OCI-LY1 (cell line): ENCODE measurements at regions not wholly inside any gene's neighbourhood (a gene's known extent, or its start where the extent isn't known, plus 50 kb on each side); places are given as distances from the start of the nearest gene placed in this dataset.

Experiments used
- H2AFZ ChIP-seq: fragments of 200-600 bp; sonication (generic), shearing (Covaris generic); 2 replicates; pipeline ENCODE4 v1.6.0; 2014; ENCODE audit warnings: antibody characterized with exemption, mild to moderate bottlenecking, low read length
- H3F3A ChIP-seq: fragments of 200-600 bp; sonication (generic), shearing (Covaris generic); 2 replicates; pipeline ENCODE4 v1.6.0; 2014; ENCODE audit warnings: mild to moderate bottlenecking, antibody characterized with exemption, low read length, moderate library complexity; ENCODE audit not compliant: insufficient read depth
- H3K27ac ChIP-seq: fragments of 200-600 bp; sonication (generic); 2 replicates; pipeline ENCODE4 v1.5.1; 2014; ENCODE audit warnings: low read length, mixed run types, mild to moderate bottlenecking, low read depth; ENCODE audit not compliant: poor library complexity, severe bottlenecking
- H3K27me3 ChIP-seq: fragments of 200-600 bp; sonication (generic); 2 replicates; pipeline ENCODE4 v1.6.0; 2014; ENCODE audit warnings: antibody characterized with exemption, mild to moderate bottlenecking, low read length, moderate library complexity; ENCODE audit not compliant: insufficient read depth
- H3K36me3 ChIP-seq: fragments of 200-600 bp; sonication (generic); 2 replicates; pipeline ENCODE4 v1.6.1; 2014; ENCODE audit warnings: mild to moderate bottlenecking, antibody characterized with exemption, low read length, moderate library complexity, mixed read lengths; ENCODE audit not compliant: insufficient read depth
- H3K4me1 ChIP-seq: fragments of 200-600 bp; sonication (generic); 2 replicates; pipeline ENCODE4 v1.5.1; 2014; ENCODE audit warnings: mild to moderate bottlenecking, low read length, moderate library complexity; ENCODE audit not compliant: insufficient read depth, severe bottlenecking
- H3K4me2 ChIP-seq: fragments of 200-600 bp; sonication (generic), shearing (Covaris generic); 2 replicates; pipeline ENCODE4 v1.6.1; 2014; ENCODE audit warnings: low read length
- H3K4me3 ChIP-seq: fragments of 200-600 bp; sonication (generic); 2 replicates; pipeline ENCODE4 v1.5.1; 2014; ENCODE audit warnings: low read length, low read depth, mild to moderate bottlenecking, mixed read lengths; ENCODE audit not compliant: poor library complexity, severe bottlenecking
- H3K79me2 ChIP-seq: fragments of 200-600 bp; shearing (Covaris generic); 2 replicates; pipeline ENCODE4 v1.6.1; 2016; ENCODE audit warnings: mixed run types, low read length, mixed read lengths; ENCODE audit not compliant: insufficient read depth
- H3K9ac ChIP-seq: fragments of 200-600 bp; sonication (generic), shearing (Covaris generic); 2 replicates; pipeline ENCODE4 v1.6.1; 2014; ENCODE audit warnings: mild to moderate bottlenecking, low read length, mixed read lengths
- H3K9me2 ChIP-seq: fragments of 200-600 bp; sonication (generic), shearing (Covaris generic); 2 replicates; pipeline ENCODE4 v1.6.1; 2014; ENCODE audit warnings: low read depth, mild to moderate bottlenecking, low read length, mixed read lengths
- H3K9me3 ChIP-seq: fragments of 200-600 bp; shearing (Covaris generic); 2 replicates; pipeline ENCODE4 v1.6.1; 2014; ENCODE audit warnings: low read length, mixed read lengths
- H4K20me1 ChIP-seq: fragments of 200-600 bp; sonication (generic), shearing (Covaris generic); 2 replicates; pipeline ENCODE4 v1.6.0; 2016; ENCODE audit warnings: mild to moderate bottlenecking, low read length; ENCODE audit not compliant: insufficient read depth
- EZH2 ChIP-seq: fragments of 200-600 bp; sonication (generic), shearing (Covaris generic); IDR thresholded peaks from 2 replicates; pipeline ENCODE4 v1.8.0; 2017; ENCODE audit warnings: borderline replicate concordance, mixed run types, mild to moderate bottlenecking, antibody characterized with exemption, low read length, moderate library complexity, mixed read lengths
- TF ChIP-seq, protein P1 (sequence below): fragments of 200-600 bp; sonication (generic), shearing (Covaris generic); IDR thresholded peaks from 2 replicates; pipeline ENCODE4 v1.5.1; 2017; ENCODE audit warnings: mild to moderate bottlenecking, antibody characterized with exemption, low read length, moderate library complexity, mixed read lengths

DNA sequence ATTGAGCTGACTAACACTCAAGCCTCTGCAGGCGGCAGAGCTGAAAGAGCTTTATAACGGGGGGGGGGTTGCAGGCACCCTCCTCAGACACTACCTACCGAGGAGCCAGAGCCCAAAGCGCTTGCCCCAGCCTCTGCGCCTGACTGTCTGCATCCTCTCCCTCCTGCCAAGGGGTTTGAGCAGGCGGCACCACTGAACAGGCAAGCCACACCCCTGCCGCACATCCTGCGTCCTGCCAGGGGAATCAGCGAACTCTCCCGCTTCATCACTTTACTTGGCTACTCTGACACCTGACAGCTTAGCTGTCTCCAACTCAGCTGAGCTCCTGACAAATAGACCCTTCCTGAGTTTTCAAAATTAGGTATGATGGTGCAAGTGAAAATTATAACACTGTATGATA is 432.6 kb upstream of the ANKRD30A start:
- no peaks in the 10 kb centered on the region for H4K20me1 ChIP-seq
- TF ChIP-seq, protein P1, sequence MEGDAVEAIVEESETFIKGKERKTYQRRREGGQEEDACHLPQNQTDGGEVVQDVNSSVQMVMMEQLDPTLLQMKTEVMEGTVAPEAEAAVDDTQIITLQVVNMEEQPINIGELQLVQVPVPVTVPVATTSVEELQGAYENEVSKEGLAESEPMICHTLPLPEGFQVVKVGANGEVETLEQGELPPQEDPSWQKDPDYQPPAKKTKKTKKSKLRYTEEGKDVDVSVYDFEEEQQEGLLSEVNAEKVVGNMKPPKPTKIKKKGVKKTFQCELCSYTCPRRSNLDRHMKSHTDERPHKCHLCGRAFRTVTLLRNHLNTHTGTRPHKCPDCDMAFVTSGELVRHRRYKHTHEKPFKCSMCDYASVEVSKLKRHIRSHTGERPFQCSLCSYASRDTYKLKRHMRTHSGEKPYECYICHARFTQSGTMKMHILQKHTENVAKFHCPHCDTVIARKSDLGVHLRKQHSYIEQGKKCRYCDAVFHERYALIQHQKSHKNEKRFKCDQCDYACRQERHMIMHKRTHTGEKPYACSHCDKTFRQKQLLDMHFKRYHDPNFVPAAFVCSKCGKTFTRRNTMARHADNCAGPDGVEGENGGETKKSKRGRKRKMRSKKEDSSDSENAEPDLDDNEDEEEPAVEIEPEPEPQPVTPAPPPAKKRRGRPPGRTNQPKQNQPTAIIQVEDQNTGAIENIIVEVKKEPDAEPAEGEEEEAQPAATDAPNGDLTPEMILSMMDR, result no peak
- TF ChIP-seq EZH2, result no peak

DNA sequence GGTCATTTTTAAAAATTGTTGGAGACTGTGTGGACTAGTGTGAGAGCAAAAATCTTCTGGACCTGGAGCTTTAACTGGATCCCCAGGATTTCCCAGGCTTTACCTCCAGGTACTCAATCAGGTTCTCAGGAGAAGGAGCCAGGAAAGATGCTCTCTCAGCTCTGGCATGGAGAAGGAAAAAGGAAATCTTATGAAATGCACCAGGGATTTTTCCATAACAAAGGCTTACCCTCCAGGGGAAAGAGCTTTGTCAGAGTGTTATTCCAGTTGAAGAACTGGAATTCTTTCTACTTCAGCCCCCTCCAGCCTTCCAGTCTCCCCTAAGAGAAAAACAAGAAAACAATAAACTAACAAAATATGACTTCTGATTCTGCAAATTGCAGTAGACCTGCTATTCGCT is 436.7 kb upstream of the ANKRD30A start:
- no peaks in the 10 kb centered on the region for H3K9me3 ChIP-seq
- H3K4me2 ChIP-seq, result no peak overlapping the region

More for the DNA sequence above, 432.6 kb upstream of the ANKRD30A start:
- Histone ChIP-seq H3K9ac (no peak overlapping the region), H3K4me1 (no peaks in the 10 kb centered on the region), H3F3A (no peaks in the 10 kb centered on the region), H3K36me3 (no peaks in the 10 kb centered on the region), H2AFZ (no peak overlapping the region), H3K27ac (no peak overlapping the region), H3K9me3 (no peaks in the 10 kb centered on the region), H3K4me2 (no peak overlapping the region), H3K27me3 (no peaks in the 10 kb centered on the region), H3K79me2 (no peaks in the 10 kb centered on the region), H3K4me3 (no peak overlapping the region), H3K9me2 (no peaks in the 10 kb centered on the region)

DNA sequence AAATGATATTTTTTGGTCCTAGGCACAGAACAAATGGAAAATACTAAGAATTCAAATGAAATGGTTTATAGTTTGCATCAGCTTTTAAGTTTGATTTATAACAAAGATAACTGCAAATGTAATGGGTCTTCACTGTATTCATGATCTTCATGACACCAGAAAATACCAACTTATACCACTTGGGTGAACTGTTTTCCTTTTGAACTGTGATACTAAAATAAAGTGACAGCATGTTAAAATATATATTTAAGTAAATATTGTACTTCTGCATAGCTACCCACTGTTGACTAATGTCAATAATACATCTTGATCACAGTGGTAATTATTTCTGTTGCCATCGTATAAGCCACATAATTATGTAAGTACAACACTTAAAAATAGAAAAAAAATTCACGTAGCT is 442.0 kb upstream of the ANKRD30A start:
- Histone ChIP-seq H3K27me3 (no peaks in the 10 kb centered on the region), H2AFZ (no peak overlapping the region), H3F3A (no peaks in the 10 kb centered on the region), H3K9me3 (no peaks in the 10 kb centered on the region), H3K4me1 (no peaks in the 10 kb centered on the region), H3K9me2 (no peaks in the 10 kb centered on the region), H4K20me1 (no peaks in the 10 kb centered on the region), H3K36me3 (no peaks in the 10 kb centered on the region), H3K4me2 (no peak overlapping the region), H3K4me3 (no peak overlapping the region), H3K9ac (no peak overlapping the region), H3K79me2 (no peaks in the 10 kb centered on the region), H3K27ac (no peak overlapping the region)
- no peak for TF ChIP-seq EZH2

More for the DNA sequence above, 436.7 kb upstream of the ANKRD30A start:
- Histone ChIP-seq H3K27ac (no peak overlapping the region), H3K79me2 (no peaks in the 10 kb centered on the region), H4K20me1 (no peaks in the 10 kb centered on the region), H3K4me1 (no peaks in the 10 kb centered on the region), H3K27me3 (no peaks in the 10 kb centered on the region), H3F3A (no peaks in the 10 kb centered on the region), H3K36me3 (no peaks in the 10 kb centered on the region), H3K4me3 (no peak overlapping the region), H3K9ac (no peak overlapping the region), H3K9me2 (no peaks in the 10 kb centered on the region), H2AFZ (no peak overlapping the region)
- TF ChIP-seq EZH2, result no peak
- TF ChIP-seq, protein P1, result no peak

DNA sequence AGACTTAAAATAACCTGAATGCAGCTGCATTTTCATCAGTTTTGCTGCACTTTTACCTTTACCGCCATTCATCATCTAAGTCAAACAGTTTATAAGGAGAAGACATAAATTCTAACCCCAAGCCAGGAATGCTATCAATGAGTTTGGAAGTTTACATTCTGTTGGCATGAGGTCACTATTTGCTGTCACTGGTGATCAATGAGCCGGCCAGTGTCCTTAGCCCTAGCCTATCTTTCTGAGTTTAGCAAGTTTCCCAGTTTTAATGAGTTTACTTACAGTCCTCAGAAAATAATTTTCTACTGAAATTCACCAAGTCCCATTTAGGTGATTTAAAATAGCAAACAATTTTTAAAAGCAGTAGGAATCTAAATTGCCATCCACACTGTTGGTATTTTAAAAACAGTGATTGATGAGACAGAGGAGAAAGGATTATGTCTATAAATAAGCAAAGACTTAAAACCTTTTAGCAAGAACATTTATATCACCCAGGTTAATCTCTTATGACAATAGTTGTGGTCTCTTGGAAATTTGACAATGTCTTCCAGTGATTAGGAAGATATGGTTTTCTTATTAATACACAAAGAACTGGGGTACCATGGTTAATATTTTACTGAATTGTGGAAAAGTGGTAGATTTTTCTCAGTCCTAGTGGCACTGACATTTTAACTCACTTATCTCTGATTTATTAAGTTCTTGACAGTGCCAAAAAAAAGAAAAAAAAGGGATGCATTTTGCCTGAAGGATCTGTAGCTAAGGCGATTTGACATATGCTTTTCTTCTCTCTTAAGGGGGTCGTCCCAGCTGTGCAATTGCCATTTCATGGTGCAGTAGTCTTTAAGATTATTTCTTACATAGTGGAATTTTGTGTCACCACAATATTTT is 443.4 kb upstream of the ANKRD30A start:
- no peaks in the 10 kb centered on the region for H3K79me2 ChIP-seq
- no peaks in the 10 kb centered on the region for H3K9me2 ChIP-seq
- TF ChIP-seq, protein P1, result no peak
- TF ChIP-seq EZH2, result no peak
- no peaks in the 10 kb centered on the region for H3F3A ChIP-seq
- no peaks in the 10 kb centered on the region for H4K20me1 ChIP-seq
- H3K27me3 ChIP-seq, result no peaks in the 10 kb centered on the region
- no peaks in the 10 kb centered on the region for H3K9me3 ChIP-seq
- H3K4me3 ChIP-seq, result no peak overlapping the region
- no peaks in the 10 kb centered on the region for H3K36me3 ChIP-seq
- H3K4me1 ChIP-seq, result no peaks in the 10 kb centered on the region
- H3K4me2 ChIP-seq, result no peak overlapping the region
- H2AFZ ChIP-seq, result no peak overlapping the region
- H3K9ac ChIP-seq, result no peak overlapping the region
- H3K27ac ChIP-seq, result no peak overlapping the region
